ENCODE measurements at regions not wholly inside any gene's neighbourhood (a gene's known extent, or its start where the extent isn't known, plus 50 kb on each side); places are given as distances from the start of the nearest gene placed in this dataset.
"Not testable (repeated sequence)": the region's sequence is repeated elsewhere in the genome, so short reads cannot be mapped to it uniquely, and the experiment has no call there.

- no peak for DNase-seq (ENCODE audit: low read depth, low spot score)
Measured at GRCh38 chr5:57955511-57955910, 472.9 kb upstream of the ACTBL2 start.

- DNase-seq (ENCODE audit: low read depth, low spot score) = no peak
Measured at GRCh38 chr5:57953792-57954191, 471.2 kb upstream of the ACTBL2 start.

GRCh38 chr5:57950616-57951228 is 468.1 kb upstream of the ACTBL2 start:
- no peak for DNase-seq (ENCODE audit: low read depth, low spot score)

GRCh38 chr5:57948091-57948490 is 465.5 kb upstream of the ACTBL2 start:
- no peak for DNase-seq (ENCODE audit: low read depth, low spot score)

GRCh38 chr5:57947181-57947580 is 464.6 kb upstream of the ACTBL2 start:
- DNase-seq (ENCODE audit: low read depth, low spot score) = no peak

- DNase-seq (ENCODE audit: low read depth, low spot score) = no peak
Measured at GRCh38 chr5:57940879-57941278, 458.3 kb upstream of the ACTBL2 start.

GRCh38 chr5:57940236-57940635 is 457.6 kb upstream of the ACTBL2 start:
- DNase-seq (ENCODE audit: low read depth, low spot score) = no peak

- no peak for DNase-seq (ENCODE audit: low read depth, low spot score)
Measured at GRCh38 chr5:57939771-57940170, 457.2 kb upstream of the ACTBL2 start.

- no peak for DNase-seq (ENCODE audit: low read depth, low spot score)
Measured at GRCh38 chr5:57939335-57939734, 456.7 kb upstream of the ACTBL2 start.

GRCh38 chr5:57938174-57938557 is 455.6 kb upstream of the ACTBL2 start:
- no peak for DNase-seq (ENCODE audit: low read depth, low spot score)

GRCh38 chr5:57937501-57938173 is 455.0 kb upstream of the ACTBL2 start:
- DNase-seq (ENCODE audit: low read depth, low spot score) = no peak

GRCh38 chr5:57937025-57937424 is 454.4 kb upstream of the ACTBL2 start:
- no peak for DNase-seq (ENCODE audit: low read depth, low spot score)

GRCh38 chr5:57932761-57933160 is 450.1 kb upstream of the ACTBL2 start:
- DNase-seq (ENCODE audit: low read depth, low spot score) = no peak

GRCh38 chr5:57931807-57932206 is 449.2 kb upstream of the ACTBL2 start:
- no peak for DNase-seq (ENCODE audit: low read depth, low spot score)

GRCh38 chr5:57931352-57931751 is 448.7 kb upstream of the ACTBL2 start:
- DNase-seq (ENCODE audit: low read depth, low spot score) = no peak

GRCh38 chr5:57929271-57929670 is 446.7 kb upstream of the ACTBL2 start:
- DNase-seq (ENCODE audit: low read depth, low spot score) = no peak

- not testable (repeated sequence) for DNase-seq (ENCODE audit: low read depth, low spot score)
Measured at GRCh38 chr5:57923094-57923493, 440.5 kb upstream of the ACTBL2 start.

- DNase-seq (ENCODE audit: low read depth, low spot score) = no peak
Measured at GRCh38 chr5:57917004-57917403, 434.4 kb upstream of the ACTBL2 start.

GRCh38 chr5:57915536-57915935 is 432.9 kb upstream of the ACTBL2 start:
- no peak for DNase-seq (ENCODE audit: low read depth, low spot score)

- no peak for DNase-seq (ENCODE audit: low read depth, low spot score)
Measured at GRCh38 chr5:57911438-57911837, 428.8 kb upstream of the ACTBL2 start.

GRCh38 chr5:57906671-57907070 is 424.1 kb upstream of the ACTBL2 start:
- no peak for DNase-seq (ENCODE audit: low read depth, low spot score)

GRCh38 chr5:57903458-57903857 is 420.8 kb upstream of the ACTBL2 start:
- DNase-seq (ENCODE audit: low read depth, low spot score) = no peak

- no peak for DNase-seq (ENCODE audit: low read depth, low spot score)
Measured at GRCh38 chr5:57902095-57902494, 419.5 kb upstream of the ACTBL2 start.

Data from smooth muscle cell of the brain vasculature (primary cell).